LNCaP clone FGC (cell line): ENCODE measurements at regions not wholly inside any gene's neighbourhood (a gene's known extent, or its start where the extent isn't known, plus 50 kb on each side); places are given as distances from the start of the nearest gene placed in this dataset.
A peak's percentile ranks its signal among the peaks of the same experiment; 100 is the strongest.
"Not testable (repeated sequence)": the region's sequence is repeated elsewhere in the genome, so short reads cannot be mapped to it uniquely, and the experiment has no call there.

Experiments used
- DNase-seq: peaks from one replicate; pipeline ENCODE4 v3.0.0-alpha.2; 2011; ENCODE audit warnings: low read depth
- H3K4me3 ChIP-seq: 2 replicates; pipeline ENCODE4 v1.5.1; 2011; ENCODE audit warnings: mild to moderate bottlenecking, low read depth, low read length, control low read depth
- TF ChIP-seq, protein P1 (sequence below): IDR thresholded peaks from 2 replicates; pipeline ENCODE4 v1.5.1; 2012; ENCODE audit warnings: mild to moderate bottlenecking; ENCODE audit not compliant: control insufficient read depth, insufficient read depth; ENCODE audit errors: extremely low read depth

DNA sequence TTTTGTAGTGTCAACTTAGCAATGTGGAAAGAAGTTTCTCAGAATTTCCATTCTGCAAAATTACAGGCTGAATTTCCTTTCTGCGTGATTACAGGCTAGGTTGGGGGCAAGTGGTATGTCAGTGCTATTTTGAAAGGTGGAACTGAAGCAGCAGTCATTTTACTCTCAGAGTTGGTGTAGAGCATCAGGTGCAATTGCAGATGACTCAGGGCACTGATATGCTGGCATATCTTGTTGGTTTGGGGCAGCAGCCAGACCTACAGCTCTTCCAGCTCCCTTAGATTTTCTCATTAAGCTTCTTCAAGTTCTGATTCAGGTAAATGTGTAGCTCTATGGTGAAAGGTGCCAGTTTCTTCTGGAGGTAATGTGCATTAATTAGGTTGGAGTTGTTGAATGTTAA lies 930.7 kb upstream of the PCDH10 start:
- no peak overlapping the region for H3K4me3 ChIP-seq
- no peak for DNase-seq
- TF ChIP-seq, protein P1, sequence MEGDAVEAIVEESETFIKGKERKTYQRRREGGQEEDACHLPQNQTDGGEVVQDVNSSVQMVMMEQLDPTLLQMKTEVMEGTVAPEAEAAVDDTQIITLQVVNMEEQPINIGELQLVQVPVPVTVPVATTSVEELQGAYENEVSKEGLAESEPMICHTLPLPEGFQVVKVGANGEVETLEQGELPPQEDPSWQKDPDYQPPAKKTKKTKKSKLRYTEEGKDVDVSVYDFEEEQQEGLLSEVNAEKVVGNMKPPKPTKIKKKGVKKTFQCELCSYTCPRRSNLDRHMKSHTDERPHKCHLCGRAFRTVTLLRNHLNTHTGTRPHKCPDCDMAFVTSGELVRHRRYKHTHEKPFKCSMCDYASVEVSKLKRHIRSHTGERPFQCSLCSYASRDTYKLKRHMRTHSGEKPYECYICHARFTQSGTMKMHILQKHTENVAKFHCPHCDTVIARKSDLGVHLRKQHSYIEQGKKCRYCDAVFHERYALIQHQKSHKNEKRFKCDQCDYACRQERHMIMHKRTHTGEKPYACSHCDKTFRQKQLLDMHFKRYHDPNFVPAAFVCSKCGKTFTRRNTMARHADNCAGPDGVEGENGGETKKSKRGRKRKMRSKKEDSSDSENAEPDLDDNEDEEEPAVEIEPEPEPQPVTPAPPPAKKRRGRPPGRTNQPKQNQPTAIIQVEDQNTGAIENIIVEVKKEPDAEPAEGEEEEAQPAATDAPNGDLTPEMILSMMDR: no peak

DNA sequence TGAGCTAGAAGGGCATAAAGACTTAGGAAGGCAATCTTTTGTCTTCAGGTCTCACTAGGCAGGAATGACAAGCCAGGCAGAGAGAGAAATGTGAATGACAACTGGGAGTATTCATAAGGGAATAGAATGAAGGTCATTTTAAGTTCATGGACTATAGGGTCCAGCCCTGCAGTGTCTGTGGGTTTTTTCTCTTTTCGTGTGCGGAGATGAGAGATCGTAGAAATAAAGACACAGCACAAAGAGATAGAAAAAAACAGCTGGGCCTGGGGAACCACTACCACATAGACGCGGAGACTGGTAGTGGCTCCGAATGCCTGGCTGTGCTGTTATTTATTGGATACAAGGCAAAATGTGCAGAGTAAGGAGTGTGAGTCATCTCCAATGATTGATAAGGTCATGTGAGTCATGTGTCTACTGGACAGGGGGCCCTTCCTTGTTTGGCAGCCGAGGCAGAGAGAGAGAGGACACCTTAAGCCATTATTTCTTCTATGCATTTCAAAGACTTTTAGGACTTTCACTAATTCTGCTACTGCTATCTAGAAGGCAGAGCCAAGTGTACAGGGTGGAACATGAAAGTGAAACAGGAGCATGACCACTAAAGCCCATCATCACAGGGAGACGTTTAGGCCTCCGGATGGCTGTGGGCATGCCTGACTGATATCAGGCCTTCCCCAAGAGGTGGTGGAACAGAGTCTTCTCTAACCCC lies 921.8 kb upstream of the PCDH10 start:
- TF ChIP-seq, protein P1: no peak
- H3K4me3 ChIP-seq: no peak overlapping the region
- DNase-seq: no peak

DNA sequence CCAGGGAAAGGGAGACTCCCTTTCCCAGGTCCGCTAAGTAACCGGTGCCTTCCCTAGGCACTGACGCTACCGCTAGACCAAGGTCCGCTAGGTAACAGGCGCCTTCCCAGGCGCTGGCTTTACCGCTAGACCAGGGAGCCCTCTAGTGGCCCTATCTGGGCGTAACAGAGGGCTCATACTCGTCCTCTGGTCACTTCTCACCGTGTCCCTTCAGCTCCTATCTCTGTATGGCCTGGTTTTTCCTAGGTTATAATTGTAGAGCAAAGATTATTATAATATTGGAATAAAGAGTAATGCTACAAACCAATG lies 921.3 kb upstream of the PCDH10 start:
- DNase-seq: peak; percentile 3
- not testable (repeated sequence) for H3K4me3 ChIP-seq
- TF ChIP-seq, protein P1: peak; percentile 82

DNA sequence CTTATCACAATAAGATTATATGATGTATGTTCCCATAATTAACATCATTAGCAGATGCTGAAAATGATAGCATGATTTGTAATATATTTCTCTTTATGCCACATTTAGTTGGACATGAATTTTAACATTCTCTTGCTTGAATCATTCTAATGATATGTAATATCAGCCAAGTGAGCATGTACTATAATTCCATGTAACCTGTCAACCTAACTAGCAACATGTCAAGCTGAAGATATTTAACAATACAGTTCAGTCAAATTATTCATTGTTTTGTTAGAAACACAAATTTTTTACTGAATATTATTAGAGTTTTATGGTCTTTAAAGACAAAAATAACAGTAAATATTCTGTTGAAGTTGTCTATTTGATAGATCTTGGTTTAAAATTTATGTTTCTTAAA lies 920.4 kb upstream of the PCDH10 start:
- H3K4me3 ChIP-seq: no peak overlapping the region
- no peak for DNase-seq

DNA sequence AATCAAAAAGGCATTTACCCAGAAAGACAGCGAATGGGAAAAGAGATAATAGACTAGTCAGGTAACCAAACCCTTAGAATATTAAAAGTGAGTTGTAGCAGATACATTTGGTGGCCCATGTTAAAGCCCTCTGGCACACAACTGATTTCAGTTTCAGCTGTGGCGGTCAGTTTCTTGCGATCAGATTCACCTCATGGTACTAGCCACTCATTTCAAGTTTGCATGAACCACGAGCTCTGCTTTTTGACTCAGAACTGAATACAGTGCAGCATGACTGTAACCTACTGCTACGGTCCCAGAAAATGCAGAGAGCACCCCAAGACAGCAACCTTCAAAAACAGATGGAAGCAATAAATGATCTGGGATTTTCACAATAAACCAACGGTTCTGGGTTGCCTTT lies 919.1 kb upstream of the PCDH10 start:
- TF ChIP-seq, protein P1: no peak
- DNase-seq: no peak
- H3K4me3 ChIP-seq: no peak overlapping the region

More for the DNA sequence above, 920.4 kb upstream of the PCDH10 start:
- TF ChIP-seq, protein P1: no peak

DNA sequence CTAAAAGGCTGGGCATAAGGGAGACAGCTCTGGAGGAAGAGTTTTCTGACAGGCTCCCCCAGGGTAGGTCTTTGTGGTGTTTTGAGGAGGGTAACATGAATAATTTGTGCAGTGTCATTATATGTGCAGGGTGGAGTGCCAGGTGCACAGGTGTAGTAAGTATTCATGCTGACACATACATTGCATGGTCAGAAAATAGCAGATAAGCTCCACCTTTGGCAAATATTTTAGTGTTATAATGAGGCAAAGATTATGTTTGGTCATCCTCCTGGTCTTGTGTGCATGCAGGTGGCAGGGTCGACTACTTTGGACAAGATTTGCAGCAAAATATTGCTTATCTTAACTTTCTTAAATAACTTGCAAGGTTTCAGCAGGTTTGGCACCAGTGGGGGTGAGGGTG lies 910.4 kb upstream of the PCDH10 start:
- H3K4me3 ChIP-seq: no peak overlapping the region
- no peak for DNase-seq
- TF ChIP-seq, protein P1: no peak

DNA sequence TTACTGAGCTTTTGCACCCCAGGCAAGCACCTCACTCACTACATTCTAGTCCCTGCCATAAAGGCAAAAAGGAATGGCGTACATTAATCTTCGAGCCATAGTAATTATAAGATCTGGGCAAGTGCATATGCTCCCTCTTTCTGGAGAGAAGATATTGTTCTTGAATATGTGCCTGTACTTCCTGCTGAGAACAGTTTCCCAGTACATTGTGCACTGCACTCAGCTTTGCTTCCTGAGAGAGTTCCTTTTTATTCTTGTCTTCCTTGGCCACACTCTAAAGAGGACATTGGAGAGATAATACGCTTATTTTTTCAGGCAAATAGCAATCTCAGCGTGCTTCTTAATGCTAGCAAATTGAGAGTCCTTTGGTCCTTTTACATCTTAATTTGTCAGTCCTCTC lies 909.0 kb upstream of the PCDH10 start:
- no peak for DNase-seq
- no peak overlapping the region for H3K4me3 ChIP-seq

More for the DNA sequence above, 909.0 kb upstream of the PCDH10 start:
- TF ChIP-seq, protein P1: no peak
